Ovary (tissue), 3 donors: ENCODE measurements at regions not wholly inside any gene's neighbourhood (a gene's known extent, or its start where the extent isn't known, plus 50 kb on each side); places are given as distances from the start of the nearest gene placed in this dataset.

Experiments
- EP300 ChIP-seq: sonication (generic); formaldehyde crosslinking; IDR thresholded peaks from one replicate; pipeline ENCODE4 v1.6.1; 2017; ENCODE audit warnings: antibody characterized with exemption
- POLR2A ChIP-seq: fragments of 450-650 bp; IDR thresholded peaks from one replicate; pipeline ENCODE4 v1.6.1; 2017; ENCODE audit warnings: antibody characterized with exemption, mild to moderate bottlenecking, moderate library complexity
- TF ChIP-seq, protein P1 (sequence below), 3 donors: fragments of 450-650 bp in 2 of 3; fragments of 200-600 bp in 1 of 3; IDR thresholded peaks; one replicate each; pipeline versions ENCODE4 v1.5.1 to v1.8.0; 2016 to 2022; ENCODE audit warnings: antibody characterized with exemption in 3 of 3, mild to moderate bottlenecking in 1 of 3
- donor health status: DM: no; HTN: no; CAD: no.

DNA sequence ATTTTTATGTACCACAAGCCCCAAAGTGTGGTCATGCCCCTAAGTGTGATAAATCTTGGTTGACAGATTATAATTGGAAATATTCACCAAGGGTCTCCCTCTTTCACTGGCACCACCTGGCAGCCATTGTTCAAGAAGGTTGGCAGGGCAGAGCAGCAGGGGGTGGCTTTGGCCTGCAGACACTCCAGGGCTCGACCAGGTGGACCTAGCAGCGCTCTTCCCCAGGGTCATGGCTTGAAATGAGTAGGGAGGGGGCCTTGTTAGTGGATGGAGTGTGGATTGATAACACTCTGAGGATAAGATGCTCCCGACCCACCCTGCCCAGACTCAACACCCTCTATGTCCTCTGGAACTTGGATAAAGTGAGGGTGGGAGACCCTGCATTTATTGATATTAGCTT lies 58.2 kb upstream of the KLHL25 start:
- TF ChIP-seq, protein P1, sequence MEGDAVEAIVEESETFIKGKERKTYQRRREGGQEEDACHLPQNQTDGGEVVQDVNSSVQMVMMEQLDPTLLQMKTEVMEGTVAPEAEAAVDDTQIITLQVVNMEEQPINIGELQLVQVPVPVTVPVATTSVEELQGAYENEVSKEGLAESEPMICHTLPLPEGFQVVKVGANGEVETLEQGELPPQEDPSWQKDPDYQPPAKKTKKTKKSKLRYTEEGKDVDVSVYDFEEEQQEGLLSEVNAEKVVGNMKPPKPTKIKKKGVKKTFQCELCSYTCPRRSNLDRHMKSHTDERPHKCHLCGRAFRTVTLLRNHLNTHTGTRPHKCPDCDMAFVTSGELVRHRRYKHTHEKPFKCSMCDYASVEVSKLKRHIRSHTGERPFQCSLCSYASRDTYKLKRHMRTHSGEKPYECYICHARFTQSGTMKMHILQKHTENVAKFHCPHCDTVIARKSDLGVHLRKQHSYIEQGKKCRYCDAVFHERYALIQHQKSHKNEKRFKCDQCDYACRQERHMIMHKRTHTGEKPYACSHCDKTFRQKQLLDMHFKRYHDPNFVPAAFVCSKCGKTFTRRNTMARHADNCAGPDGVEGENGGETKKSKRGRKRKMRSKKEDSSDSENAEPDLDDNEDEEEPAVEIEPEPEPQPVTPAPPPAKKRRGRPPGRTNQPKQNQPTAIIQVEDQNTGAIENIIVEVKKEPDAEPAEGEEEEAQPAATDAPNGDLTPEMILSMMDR (IDR thresholded peaks at IDR 0.05) = no peak
- TF ChIP-seq POLR2A (no peak), EP300 (no peak)
